ENCODE measurements at regions not wholly inside any gene's neighbourhood (a gene's known extent, or its start where the extent isn't known, plus 50 kb on each side); places are given as distances from the start of the nearest gene placed in this dataset.
"Not testable (repeated sequence)": the region's sequence is repeated elsewhere in the genome, so short reads cannot be mapped to it uniquely, and the experiment has no call there.

DNA sequence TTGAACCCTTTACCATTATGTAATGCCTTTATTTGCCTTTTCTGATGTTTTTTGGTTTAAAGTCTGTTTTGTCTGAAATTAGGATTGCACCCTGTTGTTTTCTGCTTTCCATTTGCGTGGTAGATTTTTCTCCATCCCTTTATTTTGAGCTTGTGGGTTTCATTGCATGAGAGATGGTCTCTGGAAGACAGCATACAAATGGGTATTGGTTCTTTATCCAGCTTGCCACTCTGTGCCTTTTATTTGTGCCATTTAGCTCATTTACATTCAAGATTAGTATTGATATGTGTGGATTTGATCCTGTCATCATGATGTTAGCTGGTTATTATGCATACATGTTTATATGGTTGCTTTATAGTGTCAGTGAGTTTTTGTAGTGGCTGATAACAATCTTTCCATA, 318.7 kb upstream of the PPP2R3A start:
- DNase-seq, result no peak

GRCh38 chr3:135649361-135649760, 316.2 kb upstream of the PPP2R3A start:
- DNase-seq, result no peak

- DNase-seq, result no peak
Observed at GRCh38 chr3:135650309-135650708, 315.2 kb upstream of the PPP2R3A start.

GRCh38 chr3:135652388-135652787, 313.1 kb upstream of the PPP2R3A start:
- DNase-seq, result no peak

DNA sequence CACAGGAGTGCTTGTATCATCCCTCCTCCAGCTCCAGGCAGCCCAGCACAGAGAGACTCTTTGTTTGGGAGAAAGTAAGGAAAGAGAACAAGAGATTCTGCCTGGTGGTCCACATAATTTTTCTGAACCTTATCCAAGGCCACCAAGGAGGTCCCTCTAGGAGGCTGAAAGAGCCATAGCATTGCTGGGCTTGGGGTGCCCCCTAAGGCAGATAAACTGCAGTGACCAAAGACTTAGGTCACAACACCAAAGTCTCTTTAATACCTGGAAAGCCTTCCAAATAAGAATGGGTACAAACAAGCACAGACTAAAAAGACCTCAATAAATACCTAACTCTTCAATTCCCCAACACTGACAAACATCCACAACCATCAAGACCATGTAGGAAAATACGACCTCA, 310.2 kb upstream of the PPP2R3A start:
- DNase-seq, result no peak

DNA sequence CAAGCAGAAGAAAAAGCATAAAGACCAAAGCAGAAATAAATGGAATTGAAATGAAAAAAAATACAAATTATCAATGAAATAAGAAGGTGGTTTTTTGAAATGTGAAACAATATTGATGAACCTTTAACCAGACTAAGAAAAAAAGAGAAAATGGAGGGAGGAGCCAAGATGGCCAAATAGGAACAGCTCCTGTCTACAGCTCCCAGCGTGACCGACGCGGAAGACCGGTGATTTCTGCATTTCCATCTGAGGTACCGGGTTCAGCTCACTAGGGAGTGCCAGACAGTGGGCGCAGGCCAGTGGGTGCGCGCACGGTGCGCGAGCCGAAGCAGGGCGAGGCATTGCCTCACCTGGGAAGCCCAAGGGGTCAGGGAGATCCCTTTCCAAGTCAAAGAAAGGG, 307.1 kb upstream of the PPP2R3A start:
- not testable (repeated sequence) for DNase-seq

DNA sequence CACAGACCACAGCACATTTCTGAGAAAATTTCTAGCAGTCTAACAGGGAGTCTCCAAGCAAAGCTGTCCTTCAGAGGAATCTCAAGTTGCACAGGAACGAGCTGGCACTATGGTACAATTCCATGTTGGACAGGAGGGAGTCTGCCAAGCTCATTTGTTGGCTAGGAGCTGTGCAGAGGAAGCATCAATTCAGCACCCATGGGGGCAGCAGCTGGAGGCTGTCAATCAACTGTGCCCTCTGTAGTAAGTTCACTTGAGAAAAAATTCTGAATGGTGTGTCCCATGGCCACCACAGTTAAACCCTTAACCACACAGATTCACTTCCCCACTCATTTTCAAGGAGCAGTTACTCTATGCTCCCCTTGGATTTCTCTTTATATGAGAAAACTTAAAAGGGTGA, 298.5 kb upstream of the PPP2R3A start:
- DNase-seq, result no peak

DNA sequence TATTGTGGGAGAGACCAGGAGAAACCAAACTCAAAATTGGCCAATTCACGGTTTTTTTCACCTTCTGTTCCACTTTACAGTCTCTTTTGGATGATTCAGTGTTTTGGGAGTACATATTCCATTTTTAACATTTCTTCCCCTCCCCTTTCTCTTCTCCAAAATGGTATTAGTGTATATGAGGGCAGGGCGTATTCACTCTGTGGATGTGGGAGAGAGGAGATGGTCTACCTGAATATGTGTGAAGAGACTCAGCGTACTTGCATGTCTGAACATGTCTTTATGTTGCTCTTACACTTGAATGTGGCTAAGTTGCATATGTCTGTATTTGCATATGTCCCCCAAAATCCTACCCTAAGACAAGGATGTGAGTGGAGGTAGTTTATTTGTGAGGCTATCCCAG, 291.0 kb upstream of the PPP2R3A start:
- DNase-seq, result no peak

DNA sequence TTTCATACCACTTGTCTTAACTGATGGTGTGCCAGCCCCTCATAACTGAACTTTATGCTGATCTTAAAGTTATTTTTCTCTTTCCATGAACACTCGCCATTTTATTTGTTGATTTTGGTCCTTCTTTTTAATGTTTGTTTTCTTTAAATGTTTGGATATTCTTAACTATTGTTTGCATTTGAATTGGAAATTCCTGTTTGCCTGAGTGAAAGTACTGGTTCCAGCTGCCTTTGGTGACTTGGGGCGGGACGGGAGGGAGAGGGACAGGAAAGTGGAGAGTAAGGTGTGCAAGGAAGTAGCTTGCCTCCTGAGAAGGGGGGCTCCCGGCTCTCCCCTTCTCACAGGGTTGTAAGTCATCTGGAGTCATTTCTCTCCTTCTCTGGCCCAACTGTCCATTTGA, 287.1 kb upstream of the PPP2R3A start:
- DNase-seq, result no peak

GRCh38 chr3:135688003-135688402, 277.5 kb upstream of the PPP2R3A start:
- no peak for DNase-seq

DNA sequence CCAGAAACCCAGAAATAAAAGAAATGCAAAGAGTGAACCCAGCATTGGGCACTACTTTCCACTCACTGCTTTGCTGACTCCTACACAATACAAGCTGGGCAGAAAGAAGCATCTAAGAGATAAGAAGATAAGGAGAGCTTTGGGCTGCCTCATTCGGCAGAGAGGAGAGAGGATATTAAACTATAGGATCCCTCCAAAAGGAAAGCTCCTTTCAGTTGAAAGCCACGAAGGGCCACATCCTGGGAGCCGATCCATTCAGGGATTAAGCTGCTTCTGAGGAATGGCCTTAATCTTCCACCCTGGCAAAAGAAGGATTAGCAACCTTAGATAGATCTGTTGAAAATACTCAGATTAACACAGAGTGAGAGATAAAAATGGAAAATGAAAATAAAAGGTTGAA, 274.9 kb upstream of the PPP2R3A start:
- DNase-seq, result no peak

DNA sequence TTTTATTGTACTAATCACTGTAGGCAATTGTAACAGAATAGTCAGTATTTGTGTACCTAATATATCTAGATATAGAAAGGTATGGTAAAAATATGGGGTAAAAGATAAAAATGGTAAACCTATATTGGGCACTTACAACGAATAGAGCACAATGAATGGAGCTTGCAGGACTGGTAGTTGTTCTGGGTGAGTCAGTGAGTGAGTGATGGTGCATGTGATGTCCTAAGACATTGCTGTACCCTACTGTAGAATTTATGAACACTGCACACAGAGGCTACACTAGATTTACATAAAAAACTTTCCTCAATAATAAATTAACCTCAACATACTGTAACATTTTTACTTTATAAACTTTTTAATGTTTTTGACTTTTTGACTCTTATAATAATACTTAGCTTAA, 274.3 kb upstream of the PPP2R3A start:
- no peak for DNase-seq

DNA sequence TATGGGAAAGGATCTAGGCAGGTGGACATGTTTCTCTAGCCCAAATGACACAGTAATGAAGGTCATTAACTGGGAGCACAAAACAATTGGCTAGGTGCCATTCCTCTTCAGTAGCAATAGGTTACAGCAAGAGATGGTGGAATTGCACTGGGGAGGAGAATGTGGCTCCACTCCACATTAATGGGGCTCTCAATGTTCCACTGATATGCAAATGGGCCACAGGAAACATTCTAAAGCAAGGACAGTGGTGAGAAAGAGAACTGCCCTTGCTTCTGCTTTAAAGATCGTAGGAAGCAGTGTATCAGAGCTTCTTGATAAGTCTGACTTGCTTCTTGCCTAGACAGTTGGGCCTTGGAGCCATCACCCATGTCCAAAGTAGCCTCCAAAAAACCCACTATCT, 271.4 kb upstream of the PPP2R3A start:
- no peak for DNase-seq

- no peak for DNase-seq
Observed at GRCh38 chr3:135699741-135700140, 265.8 kb upstream of the PPP2R3A start.

DNA sequence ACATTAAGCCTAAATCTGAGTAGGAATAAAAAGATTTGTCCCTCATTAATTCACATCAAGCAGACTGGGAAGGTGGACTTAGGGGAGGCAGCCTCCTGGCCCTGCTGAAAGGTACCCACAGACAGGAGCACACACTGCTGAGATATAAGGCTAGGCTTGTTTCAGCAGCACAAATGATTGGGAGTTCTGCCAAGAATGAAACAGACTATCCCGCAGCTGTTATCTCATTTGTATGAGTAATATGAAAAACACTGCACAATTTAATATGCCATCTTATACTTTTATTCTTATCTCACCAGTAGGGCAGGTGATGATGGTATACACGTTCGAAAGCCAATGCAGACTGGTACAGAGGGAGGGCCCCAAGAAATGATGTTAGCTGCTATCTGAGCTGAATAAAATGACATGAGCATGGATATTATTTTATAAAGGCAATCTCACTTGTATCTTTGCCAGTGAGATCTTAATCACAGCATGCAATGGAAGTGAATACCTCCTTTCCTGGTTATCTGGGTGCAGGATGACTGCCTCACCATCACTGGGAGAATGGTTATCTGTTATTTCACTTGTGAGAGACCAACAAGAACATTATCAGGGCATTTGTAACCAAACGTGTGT, 258.7 kb upstream of the PPP2R3A start:
- DNase-seq, result no peak

- no peak for DNase-seq
Observed at GRCh38 chr3:135719449-135719848, 246.1 kb upstream of the PPP2R3A start.

DNA sequence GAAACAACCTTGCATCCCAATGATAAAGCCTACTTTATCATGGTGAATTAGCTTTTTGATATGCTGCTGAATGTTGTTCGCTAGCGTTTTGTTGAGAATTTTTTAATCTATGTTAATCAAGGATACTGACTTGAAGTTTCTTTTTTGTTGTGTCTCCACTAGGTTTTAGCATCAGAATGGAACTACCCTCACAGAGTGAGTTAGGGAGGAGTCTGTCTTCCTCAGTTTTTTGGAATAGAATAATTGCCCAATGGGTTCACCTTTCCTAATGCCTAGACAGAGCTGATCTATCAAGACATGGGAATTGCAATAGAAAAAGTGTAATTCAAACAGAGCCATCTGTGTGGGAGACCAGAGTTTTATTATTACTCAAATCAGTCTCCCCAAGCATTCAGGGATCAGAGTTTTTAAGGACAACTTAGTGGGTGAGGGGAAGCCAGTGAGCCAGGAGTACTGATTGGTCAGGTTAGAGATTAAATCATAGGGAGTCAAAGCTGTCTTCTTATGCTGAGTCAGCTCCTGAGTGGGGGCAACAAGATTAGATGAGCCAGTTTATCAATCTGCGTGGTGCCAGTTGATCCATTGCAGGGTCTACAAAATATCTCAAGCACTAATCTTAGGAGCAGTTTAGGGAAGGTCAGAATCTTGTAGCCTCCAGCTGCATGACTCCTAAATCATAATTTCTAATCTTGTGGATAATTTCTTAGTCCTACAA, 237.4 kb upstream of the PPP2R3A start:
- no peak for DNase-seq

DNA sequence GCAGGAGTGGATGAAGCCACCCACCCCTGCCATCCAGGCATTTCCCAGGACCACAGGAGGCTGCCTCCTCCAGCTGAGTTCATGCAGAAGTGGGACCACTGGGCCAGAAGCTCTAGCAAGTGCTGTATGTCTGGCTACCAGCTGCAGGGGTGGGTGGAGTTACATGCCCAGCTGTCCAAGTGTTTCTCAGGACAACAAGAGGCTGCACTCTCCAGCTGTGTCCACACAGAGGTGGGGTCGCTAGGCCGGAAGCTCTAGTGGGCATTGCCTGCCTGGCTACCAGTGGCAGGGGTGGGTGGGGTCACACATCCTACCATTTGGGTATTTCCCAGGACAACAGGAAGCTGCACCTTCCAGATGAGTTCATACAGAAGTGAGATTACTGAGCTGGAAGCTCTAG, 234.0 kb upstream of the PPP2R3A start:
- DNase-seq, result no peak

DNA sequence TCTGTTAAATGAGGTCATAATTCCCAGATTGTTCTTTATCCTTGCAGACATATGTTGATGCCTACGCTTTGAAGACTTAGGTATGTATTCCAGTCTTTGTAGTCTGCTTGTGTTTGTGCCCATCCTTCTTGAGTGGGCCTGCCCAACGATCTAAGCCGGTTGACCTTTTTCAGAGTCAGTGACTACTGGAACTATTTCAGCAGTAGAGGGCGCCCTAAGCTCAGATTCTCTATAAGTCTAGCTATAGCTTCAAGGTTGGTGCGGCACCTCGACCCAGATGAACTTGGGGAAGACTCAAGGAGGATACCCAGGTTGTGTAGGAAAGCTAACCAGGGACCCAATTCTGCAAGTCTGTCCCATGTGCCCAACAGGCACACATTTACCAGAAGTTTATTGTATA, 228.8 kb upstream of the PPP2R3A start:
- no peak for DNase-seq

DNA sequence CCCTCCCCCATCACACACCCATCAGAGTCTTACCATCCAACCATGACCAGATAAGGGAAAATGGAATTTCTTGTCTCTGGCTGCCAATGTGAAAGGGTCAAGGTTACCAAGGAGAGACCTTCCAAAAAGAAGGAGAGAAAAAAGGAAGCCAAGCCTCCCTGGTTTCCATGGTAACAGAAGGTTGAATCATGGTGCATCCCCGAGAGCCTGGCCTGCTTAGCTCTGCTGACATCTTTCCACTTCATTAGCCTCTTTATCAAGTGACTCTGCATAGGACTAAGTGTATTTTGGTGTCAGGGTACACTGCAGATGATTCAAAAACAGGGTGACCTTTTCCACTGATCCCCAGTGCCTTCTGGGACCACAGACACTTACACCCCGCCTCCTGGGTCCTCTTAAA, 225.7 kb upstream of the PPP2R3A start:
- DNase-seq, result no peak

DNA sequence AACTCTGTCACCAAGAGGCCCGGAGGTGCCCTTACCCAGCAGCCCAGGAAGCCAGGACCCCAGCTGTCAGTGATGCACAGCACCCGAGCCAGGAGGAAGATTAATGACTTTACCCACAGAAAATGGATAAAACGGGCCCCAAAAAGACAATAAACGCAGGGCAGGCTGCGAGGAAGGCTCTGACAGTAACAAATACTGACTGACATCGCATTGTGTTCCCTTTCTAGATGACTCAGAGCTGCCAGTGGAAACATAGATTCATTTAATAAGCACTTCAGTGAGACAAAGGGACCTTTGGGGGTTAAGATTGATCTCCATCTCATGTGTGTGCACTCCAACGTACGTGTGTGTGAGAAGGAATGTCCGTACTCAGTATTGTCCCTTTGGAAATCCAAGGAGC, 225.3 kb upstream of the PPP2R3A start:
- DNase-seq, result no peak

DNA sequence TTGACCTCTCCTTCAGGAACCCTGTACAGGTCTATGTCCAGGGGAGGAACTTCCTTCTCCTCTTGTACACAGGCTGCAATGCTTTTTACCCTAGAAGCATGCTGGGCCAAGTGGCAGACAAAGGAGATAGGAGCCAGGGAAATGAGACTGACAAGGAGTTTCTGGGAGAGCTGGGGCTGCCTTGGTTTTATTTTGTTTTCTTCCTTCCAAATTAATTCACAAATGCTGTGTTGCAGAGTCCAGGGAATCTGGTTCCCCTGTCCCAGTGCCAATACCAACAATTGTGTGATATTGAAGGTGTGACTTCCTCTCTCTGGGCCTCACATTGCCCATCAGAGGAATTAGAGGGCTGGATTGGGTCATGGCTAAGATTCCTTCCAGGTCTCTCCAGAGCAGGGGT, 224.8 kb upstream of the PPP2R3A start:
- DNase-seq, result no peak

- no peak for DNase-seq
Observed at GRCh38 chr3:135751991-135752390, 213.5 kb upstream of the PPP2R3A start.

DNA sequence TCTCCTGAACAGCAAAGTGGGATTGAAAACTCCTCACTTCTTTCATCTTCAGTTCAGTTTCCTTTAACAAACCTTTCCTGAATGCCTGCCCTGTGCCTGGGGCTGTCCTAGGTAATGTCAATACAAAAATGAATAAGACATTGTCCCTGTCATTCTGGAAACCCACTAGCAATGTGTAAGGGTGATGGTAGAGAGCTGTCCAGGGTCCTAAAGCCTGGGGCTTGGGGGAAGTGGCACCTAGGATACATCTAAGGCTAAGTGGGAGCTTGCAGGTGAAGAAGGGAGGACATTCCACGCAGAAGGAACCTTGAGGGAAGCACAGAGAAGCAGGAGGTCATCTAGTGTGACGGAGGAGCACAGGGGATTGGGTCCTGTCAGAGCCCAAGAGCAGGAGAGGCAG, 212.7 kb upstream of the PPP2R3A start:
- no peak for DNase-seq

- DNase-seq, result no peak
Observed at GRCh38 chr3:135753506-135753905, 212.0 kb upstream of the PPP2R3A start.

All from activated CD4-positive, alpha-beta T cell treated with anti-CD3 and anti-CD28 coated beads, Interleukin-2, amount 50 U/mL, for 48 hours (primary cell).